C4-2B (cell line): ENCODE measurements at regions not wholly inside any gene's neighbourhood (a gene's known extent, or its start where the extent isn't known, plus 50 kb on each side); places are given as distances from the start of the nearest gene placed in this dataset.

ENCODE experiments used
- CTCF ChIP-seq: fragments of 450-650 bp; conservative IDR thresholded peaks from 2 replicates; pipeline ENCODE4 v1.5.1; 2017; ENCODE audit warnings: mild to moderate bottlenecking
- ZFX ChIP-seq: fragments of 450-650 bp; IDR thresholded peaks from 2 replicates; pipeline ENCODE4 v1.6.1; 2017

GRCh38 chrX:128309311-128309710, 257.1 kb upstream of the ACTRT1 start:
- TF ChIP-seq CTCF: no peak
- TF ChIP-seq ZFX: no peak
